HL-60 (cell line): ENCODE measurements at regions not wholly inside any gene's neighbourhood (a gene's known extent, or its start where the extent isn't known, plus 50 kb on each side); places are given as distances from the start of the nearest gene placed in this dataset.

Experiments used
- POLR2AphosphoS5 ChIP-seq: IDR thresholded peaks from 2 replicates; pipeline ENCODE4 v1.6.1; 2012; ENCODE audit warnings: low read depth
- TF ChIP-seq, protein P1 (sequence below): IDR thresholded peaks from one replicate; pipeline ENCODE4 v1.5.1; 2011; ENCODE audit warnings: low read length, control low read depth, inconsistent platforms; ENCODE audit not compliant: insufficient read depth
- TF ChIP-seq, protein P2 (sequence below): IDR thresholded peaks from 2 replicates; pipeline ENCODE4 v1.6.1; 2012; ENCODE audit warnings: low read depth; ENCODE audit not compliant: insufficient replicate concordance

DNA sequence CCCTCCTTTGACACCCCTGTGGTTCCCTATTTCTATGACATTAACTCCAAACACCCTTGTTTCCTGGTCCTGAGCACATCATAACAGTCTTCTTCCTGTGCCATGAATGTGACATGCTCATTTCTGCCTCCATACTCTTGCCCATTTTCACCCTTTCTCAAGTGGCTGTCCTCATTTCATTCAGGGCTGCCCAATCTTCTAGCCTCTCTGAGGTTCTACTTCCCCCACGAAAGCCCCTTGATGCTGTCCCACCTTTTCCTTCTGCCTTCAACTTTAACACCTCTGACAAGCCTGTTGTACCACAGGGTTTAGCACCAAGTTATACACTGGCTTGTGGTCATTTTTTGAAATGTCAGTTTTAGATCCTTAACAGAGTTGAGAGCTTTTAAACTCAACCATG is 136.2 kb upstream of the BOD1L1 start:
- TF ChIP-seq, protein P1, sequence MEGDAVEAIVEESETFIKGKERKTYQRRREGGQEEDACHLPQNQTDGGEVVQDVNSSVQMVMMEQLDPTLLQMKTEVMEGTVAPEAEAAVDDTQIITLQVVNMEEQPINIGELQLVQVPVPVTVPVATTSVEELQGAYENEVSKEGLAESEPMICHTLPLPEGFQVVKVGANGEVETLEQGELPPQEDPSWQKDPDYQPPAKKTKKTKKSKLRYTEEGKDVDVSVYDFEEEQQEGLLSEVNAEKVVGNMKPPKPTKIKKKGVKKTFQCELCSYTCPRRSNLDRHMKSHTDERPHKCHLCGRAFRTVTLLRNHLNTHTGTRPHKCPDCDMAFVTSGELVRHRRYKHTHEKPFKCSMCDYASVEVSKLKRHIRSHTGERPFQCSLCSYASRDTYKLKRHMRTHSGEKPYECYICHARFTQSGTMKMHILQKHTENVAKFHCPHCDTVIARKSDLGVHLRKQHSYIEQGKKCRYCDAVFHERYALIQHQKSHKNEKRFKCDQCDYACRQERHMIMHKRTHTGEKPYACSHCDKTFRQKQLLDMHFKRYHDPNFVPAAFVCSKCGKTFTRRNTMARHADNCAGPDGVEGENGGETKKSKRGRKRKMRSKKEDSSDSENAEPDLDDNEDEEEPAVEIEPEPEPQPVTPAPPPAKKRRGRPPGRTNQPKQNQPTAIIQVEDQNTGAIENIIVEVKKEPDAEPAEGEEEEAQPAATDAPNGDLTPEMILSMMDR = no peak
- no peak for TF ChIP-seq POLR2AphosphoS5
- TF ChIP-seq, protein P2, sequence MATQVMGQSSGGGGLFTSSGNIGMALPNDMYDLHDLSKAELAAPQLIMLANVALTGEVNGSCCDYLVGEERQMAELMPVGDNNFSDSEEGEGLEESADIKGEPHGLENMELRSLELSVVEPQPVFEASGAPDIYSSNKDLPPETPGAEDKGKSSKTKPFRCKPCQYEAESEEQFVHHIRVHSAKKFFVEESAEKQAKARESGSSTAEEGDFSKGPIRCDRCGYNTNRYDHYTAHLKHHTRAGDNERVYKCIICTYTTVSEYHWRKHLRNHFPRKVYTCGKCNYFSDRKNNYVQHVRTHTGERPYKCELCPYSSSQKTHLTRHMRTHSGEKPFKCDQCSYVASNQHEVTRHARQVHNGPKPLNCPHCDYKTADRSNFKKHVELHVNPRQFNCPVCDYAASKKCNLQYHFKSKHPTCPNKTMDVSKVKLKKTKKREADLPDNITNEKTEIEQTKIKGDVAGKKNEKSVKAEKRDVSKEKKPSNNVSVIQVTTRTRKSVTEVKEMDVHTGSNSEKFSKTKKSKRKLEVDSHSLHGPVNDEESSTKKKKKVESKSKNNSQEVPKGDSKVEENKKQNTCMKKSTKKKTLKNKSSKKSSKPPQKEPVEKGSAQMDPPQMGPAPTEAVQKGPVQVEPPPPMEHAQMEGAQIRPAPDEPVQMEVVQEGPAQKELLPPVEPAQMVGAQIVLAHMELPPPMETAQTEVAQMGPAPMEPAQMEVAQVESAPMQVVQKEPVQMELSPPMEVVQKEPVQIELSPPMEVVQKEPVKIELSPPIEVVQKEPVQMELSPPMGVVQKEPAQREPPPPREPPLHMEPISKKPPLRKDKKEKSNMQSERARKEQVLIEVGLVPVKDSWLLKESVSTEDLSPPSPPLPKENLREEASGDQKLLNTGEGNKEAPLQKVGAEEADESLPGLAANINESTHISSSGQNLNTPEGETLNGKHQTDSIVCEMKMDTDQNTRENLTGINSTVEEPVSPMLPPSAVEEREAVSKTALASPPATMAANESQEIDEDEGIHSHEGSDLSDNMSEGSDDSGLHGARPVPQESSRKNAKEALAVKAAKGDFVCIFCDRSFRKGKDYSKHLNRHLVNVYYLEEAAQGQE = no peak
